A549 (cell line): ENCODE measurements at regions not wholly inside any gene's neighbourhood (a gene's known extent, or its start where the extent isn't known, plus 50 kb on each side); places are given as distances from the start of the nearest gene placed in this dataset.

Experiments
- ATAC-seq, 2 experiments: fragments of 200-7000 bp in 1 of 2; fragments of >200 bp in 1 of 2; cut with Nextera tagmentation in 1 of 2; cut with Tn5 transposase in 1 of 2; 3 replicates each; pipeline versions ENCODE4 v1.8.0 to v1.9.1; 2018 to 2020; ENCODE audit warnings: mild to moderate bottlenecking in 1 of 2, moderate library complexity in 1 of 2
- CTCF ChIA-PET: fragments of 300-600 bp; sonication (Branson Sonifier 250); formaldehyde crosslinking; extraction: SDS; loops from one replicate; lab custom pipeline; 2021; ENCODE audit warnings: antibody characterized with exemption, inconsistent platforms; lab: Yijun Ruan, JAX
- POLR2A ChIA-PET: fragments of 350-600 bp; formaldehyde crosslinking; extraction: SDS; loops from one replicate; lab custom pipeline; 2021; ENCODE audit warnings: antibody characterized with exemption, inconsistent platforms; lab: Yijun Ruan, JAX
- DNase-seq, 2 experiments: peaks; one replicate each; pipeline versions ENCODE4 v3.0.0 to v3.0.0-alpha.2; 2011 to 2016; ENCODE audit warnings: low read depth in 1 of 2, low spot score in 1 of 2
- FAIRE-seq: peaks from 2 replicates; lab custom pipeline; 2011; peaks lifted over from hg19 to GRCh38; lab: Jason Lieb, UNC
- H3K27ac ChIP-seq, 2 experiments: fragments of >200 bp; sonication (Bioruptor Twin); formaldehyde crosslinking; 3 replicates each; pipeline ENCODE4 v1.5.1; 2016 to 2017
- H3K4me1 ChIP-seq: fragments of >200 bp; sonication (Bioruptor Twin); formaldehyde crosslinking; 3 replicates; pipeline ENCODE4 v1.6.1; 2016
- H3K4me2 ChIP-seq: fragments of >200 bp; sonication (Bioruptor Twin); formaldehyde crosslinking; 3 replicates; pipeline ENCODE4 v1.6.1; 2016
- H3K4me3 ChIP-seq: fragments of >200 bp; sonication (Bioruptor Twin); formaldehyde crosslinking; 3 replicates; pipeline ENCODE4 v1.5.1; 2016
- H3K9me3 ChIP-seq: fragments of >200 bp; sonication (Bioruptor Twin); formaldehyde crosslinking; 3 replicates; pipeline ENCODE4 v1.6.1; 2016
- ATOH8 ChIP-seq: fragments of 250-450 bp; sonication (Bioruptor Pico); IDR thresholded peaks from 2 replicates; pipeline ENCODE4 v1.5.0; 2020; ENCODE audit warnings: low read depth, mild to moderate bottlenecking, moderate library complexity
- BCL3 ChIP-seq: fragments of >200 bp; sonication (Bioruptor Twin); formaldehyde crosslinking; IDR thresholded peaks from 3 replicates; pipeline ENCODE4 v1.6.1; 2016
- CBX2 ChIP-seq: fragments of 200-600 bp; sonication (generic); IDR thresholded peaks from 2 replicates; pipeline ENCODE4 v1.6.1; 2016; ENCODE audit warnings: low read depth, mild to moderate bottlenecking, borderline replicate concordance
- EHMT2 ChIP-seq: fragments of 200-600 bp; sonication (generic); IDR thresholded peaks from 2 replicates; pipeline ENCODE4 v1.6.1; 2016; ENCODE audit warnings: antibody characterized with exemption, low read depth, mild to moderate bottlenecking, moderate library complexity
- ESRRA ChIP-seq: fragments of 150-350 bp; IDR thresholded peaks from 2 replicates; pipeline ENCODE4 v1.6.1; 2014; ENCODE audit warnings: mild to moderate bottlenecking, low read length, borderline replicate concordance
- FOXS1 ChIP-seq: fragments of 250-450 bp; sonication (Bioruptor Pico); IDR thresholded peaks from 2 replicates; pipeline ENCODE4 v1.5.0; 2020; ENCODE audit warnings: mild to moderate bottlenecking, moderate library complexity
- HES2 ChIP-seq: fragments of >200 bp; sonication (Bioruptor Twin); formaldehyde crosslinking; IDR thresholded peaks from 2 replicates; pipeline ENCODE4 v1.6.1; 2016
- HEYL ChIP-seq: fragments of 250-450 bp; sonication (Bioruptor Pico); IDR thresholded peaks from 2 replicates; pipeline ENCODE4 v1.8.0; 2021; ENCODE audit warnings: mild to moderate bottlenecking, moderate library complexity
- HOXA7 ChIP-seq: fragments of 250-450 bp; sonication (Bioruptor Pico); IDR thresholded peaks from 2 replicates; pipeline ENCODE4 v1.5.0; 2020; ENCODE audit warnings: mild to moderate bottlenecking, moderate library complexity
- HOXB13 ChIP-seq: fragments of 250-450 bp; sonication (Bioruptor Pico); IDR thresholded peaks from 2 replicates; pipeline ENCODE4 v1.5.0; 2020; ENCODE audit warnings: low read depth, mild to moderate bottlenecking, moderate library complexity
- HOXB5 ChIP-seq: fragments of 250-450 bp; sonication (Bioruptor Pico); IDR thresholded peaks from 2 replicates; pipeline ENCODE4 v1.5.0; 2020; ENCODE audit warnings: mild to moderate bottlenecking, moderate library complexity
- JUN ChIP-seq, 2 experiments: fragments of >200 bp; sonication (Bioruptor Twin); formaldehyde crosslinking; IDR thresholded peaks; 2 replicates in 1 of 2; 3 replicates in 1 of 2; pipeline ENCODE4 v1.6.1; 2016 to 2017
- JUNB ChIP-seq: fragments of >200 bp; sonication (Bioruptor Twin); formaldehyde crosslinking; IDR thresholded peaks from 2 replicates; pipeline ENCODE4 v1.6.1; 2016
- KDM5A ChIP-seq: fragments of 200-600 bp; sonication (generic); IDR thresholded peaks from 2 replicates; pipeline ENCODE4 v1.6.1; 2016; ENCODE audit warnings: antibody characterized with exemption, mild to moderate bottlenecking
- NFE2L2 ChIP-seq: fragments of 150-350 bp; conservative IDR thresholded peaks from 2 replicates; pipeline ENCODE4 v1.6.1; 2014; ENCODE audit warnings: low read length
- PBX3 ChIP-seq: IDR thresholded peaks from 2 replicates; pipeline ENCODE4 v1.6.1; 2012
- RCOR1 ChIP-seq: fragments of 150-350 bp; IDR thresholded peaks from 2 replicates; pipeline ENCODE4 v1.6.1; 2014; ENCODE audit warnings: antibody characterized with exemption, low read length, low read depth
- ZFP36 ChIP-seq: fragments of 450-650 bp; IDR thresholded peaks from 2 replicates; pipeline ENCODE4 v1.6.1; 2014; ENCODE audit warnings: borderline replicate concordance; ENCODE audit not compliant: partially characterized antibody
- ZNF302 ChIP-seq: fragments of 250-450 bp; sonication (Bioruptor Pico); IDR thresholded peaks from 2 replicates; pipeline ENCODE4 v1.9.0; 2021; ENCODE audit warnings: inconsistent platforms, mild to moderate bottlenecking, moderate library complexity
- WGBS: methylation state at CpG from one replicate; pipeline ENCODE4 v1.1.6; 2017; ENCODE audit errors: missing lambda C conversion rate; 5-methylcytosine and 5-hydroxymethylcytosine counted together
- TF ChIP-seq, protein P1 (sequence below): fragments of 250-450 bp; sonication (Bioruptor Pico); IDR thresholded peaks from 2 replicates; pipeline ENCODE4 v1.5.0; 2021; ENCODE audit warnings: mild to moderate bottlenecking, moderate library complexity, borderline replicate concordance
- TF ChIP-seq, protein P2 (sequence below): IDR thresholded peaks from 2 replicates; pipeline ENCODE4 v1.6.1; 2012; ENCODE audit warnings: low read depth, borderline replicate concordance

DNA sequence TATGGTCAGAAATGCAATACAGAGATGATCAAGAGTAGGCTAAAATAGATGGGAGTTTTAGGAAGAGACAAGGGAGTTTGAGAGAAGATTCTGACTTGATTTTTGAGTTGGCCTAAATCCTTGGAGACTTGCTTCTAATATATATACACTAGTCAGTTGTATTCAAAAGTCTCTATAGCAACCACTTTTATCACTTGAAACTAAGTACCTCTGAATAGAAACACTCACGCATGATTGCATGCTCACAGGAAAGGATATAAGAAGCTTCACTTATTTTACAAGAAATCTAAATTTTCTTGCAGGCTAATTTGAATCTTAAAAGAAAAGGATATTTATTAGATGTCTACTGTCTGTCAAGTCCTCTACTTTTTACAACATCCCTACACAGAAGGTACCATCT lies 316.8 kb downstream of the SNAPC1 start:
- no peak for FAIRE-seq
- POLR2A ChIA-PET: no interaction called here

GRCh38 chr14:62081012-62081612 lies 318.9 kb downstream of the SNAPC1 start:
- 50% methylated on average over 8 of the region's 10 CpGs for WGBS
- TF ChIP-seq ZFP36: no peak
- TF ChIP-seq PBX3: no peak
- no peak for TF ChIP-seq HOXB5 (CRISPR knock-in tag)
- TF ChIP-seq, protein P1, sequence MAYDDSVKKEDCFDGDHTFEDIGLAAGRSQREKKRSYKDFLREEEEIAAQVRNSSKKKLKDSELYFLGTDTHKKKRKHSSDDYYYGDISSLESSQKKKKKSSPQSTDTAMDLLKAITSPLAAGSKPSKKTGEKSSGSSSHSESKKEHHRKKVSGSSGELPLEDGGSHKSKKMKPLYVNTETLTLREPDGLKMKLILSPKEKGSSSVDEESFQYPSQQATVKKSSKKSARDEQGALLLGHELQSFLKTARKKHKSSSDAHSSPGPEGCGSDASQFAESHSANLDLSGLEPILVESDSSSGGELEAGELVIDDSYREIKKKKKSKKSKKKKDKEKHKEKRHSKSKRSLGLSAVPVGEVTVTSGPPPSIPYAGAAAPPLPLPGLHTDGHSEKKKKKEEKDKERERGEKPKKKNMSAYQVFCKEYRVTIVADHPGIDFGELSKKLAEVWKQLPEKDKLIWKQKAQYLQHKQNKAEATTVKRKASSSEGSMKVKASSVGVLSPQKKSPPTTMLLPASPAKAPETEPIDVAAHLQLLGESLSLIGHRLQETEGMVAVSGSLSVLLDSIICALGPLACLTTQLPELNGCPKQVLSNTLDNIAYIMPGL: no peak
- no peak for TF ChIP-seq ATOH8 (CRISPR knock-in tag)
- TF ChIP-seq, all 56 proteins: peak for 0
- POLR2A ChIA-PET: no interaction called here

More for the DNA sequence above, 316.8 kb downstream of the SNAPC1 start:
- CTCF ChIA-PET: interaction anchor here (1.5 kb wide), 1 partner anchor 143 kb away, joined by 3 read pairs; no protein-coding TSS in a partner anchor
- Histone ChIP-seq H3K4me2 (no peak overlapping the region), H3K4me1 (no peaks in the 10 kb centered on the region), H3K4me3 (no peak overlapping the region), H3K9me3 (no peaks in the 10 kb centered on the region), H3K27ac (no peak overlapping the region)
- DNase-seq (no peak), ATAC-seq (no peak)
- 52% methylated on average over 1 of the region's 1 CpG for WGBS
- TF ChIP-seq KDM5A (no peak), JUNB (no peak), ATOH8 (CRISPR knock-in tag) (no peak)

GRCh38 chr14:62081951-62082350 lies 319.7 kb downstream of the SNAPC1 start:
- 22% methylated on average over 8 of the region's 8 CpGs for WGBS
- H3K9me3 ChIP-seq: peaks cover 5% of the 10 kb centered on the region; the same call in 2 of the 3 replicates
- FAIRE-seq (no peak), DNase-seq (no peak), ATAC-seq (no peak)
- H3K4me3 ChIP-seq: no peak overlapping the region
- ChIA-PET POLR2A (no interaction called here), CTCF (interaction anchor here (0.6 to 0.8 kb wide), 2 partner anchors 626 to 1036 kb away, joined by 3 read pairs; no protein-coding TSS in a partner anchor)
- H3K27ac ChIP-seq: no peak overlapping the region
- no peak overlapping the region for H3K4me2 ChIP-seq
- H3K4me1 ChIP-seq: no peaks in the 10 kb centered on the region
- TF ChIP-seq JUN (IDR thresholded peaks at IDR 0.05) (no peak), RCOR1 (no peak), CBX2 (no peak), BCL3 (no peak), HOXB13 (CRISPR knock-in tag) (no peak), FOXS1 (no peak), HES2 (no peak), NFE2L2 (no peak), PBX3 (no peak), ATOH8 (CRISPR knock-in tag) (no peak), HOXA7 (no peak), HEYL (CRISPR knock-in tag) (no peak), EHMT2 (no peak), ZNF302 (CRISPR knock-in tag) (no peak), ESRRA (no peak)
- TF ChIP-seq, protein P2, sequence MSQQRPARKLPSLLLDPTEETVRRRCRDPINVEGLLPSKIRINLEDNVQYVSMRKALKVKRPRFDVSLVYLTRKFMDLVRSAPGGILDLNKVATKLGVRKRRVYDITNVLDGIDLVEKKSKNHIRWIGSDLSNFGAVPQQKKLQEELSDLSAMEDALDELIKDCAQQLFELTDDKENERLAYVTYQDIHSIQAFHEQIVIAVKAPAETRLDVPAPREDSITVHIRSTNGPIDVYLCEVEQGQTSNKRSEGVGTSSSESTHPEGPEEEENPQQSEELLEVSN: no peak

More at GRCh38 chr14:62081012-62081612, 318.9 kb downstream of the SNAPC1 start:
- DNase-seq (no peak), FAIRE-seq (no peak), ATAC-seq (no peak)
- no peak overlapping the region for H3K27ac ChIP-seq
- H3K4me2 ChIP-seq: no peak overlapping the region
- CTCF ChIA-PET: interaction anchor here (1.2 kb wide), 1 partner anchor 244 kb away, joined by 3 read pairs; no protein-coding TSS in a partner anchor
- peaks cover 5% of the 10 kb centered on the region; the same call in 2 of the 3 replicates for H3K9me3 ChIP-seq
- H3K4me3 ChIP-seq: no peak overlapping the region
- H3K4me1 ChIP-seq: no peaks in the 10 kb centered on the region
